BJ (cell line): ENCODE measurements at regions not wholly inside any gene's neighbourhood (a gene's known extent, or its start where the extent isn't known, plus 50 kb on each side); places are given as distances from the start of the nearest gene placed in this dataset.

ENCODE experiments used
- CTCF ChIA-PET: fragments of 350-600 bp; formaldehyde crosslinking; extraction: SDS; loops from one replicate; lab custom pipeline; 2021; ENCODE audit warnings: antibody characterized with exemption, inconsistent platforms; lab: Yijun Ruan, JAX
- POLR2A ChIA-PET: fragments of 300-600 bp; sonication (Branson Sonifier 250); formaldehyde crosslinking; extraction: SDS; loops from one replicate; lab custom pipeline; 2021; ENCODE audit warnings: antibody characterized with exemption; lab: Charles Lee
- DNase-seq: peaks from one replicate; pipeline ENCODE4 v3.0.0-alpha.2; 2011; ENCODE audit warnings: low read depth
- H3K27me3 ChIP-seq: 2 replicates; pipeline ENCODE4 v1.6.0; 2011; ENCODE audit warnings: low read length; ENCODE audit not compliant: control insufficient read depth, insufficient read depth
- H3K36me3 ChIP-seq: 2 replicates; pipeline ENCODE4 v1.5.1; 2011; ENCODE audit warnings: low read length; ENCODE audit not compliant: control insufficient read depth, insufficient read depth
- H3K4me3 ChIP-seq: 2 replicates; pipeline ENCODE4 v1.5.1; 2011; ENCODE audit warnings: low read depth, mild to moderate bottlenecking, control low read depth, low read length
- CTCF ChIP-seq: IDR thresholded peaks from 2 replicates; pipeline ENCODE4 v1.5.1; 2011; ENCODE audit warnings: low read depth, mild to moderate bottlenecking, control low read depth, inconsistent platforms, low read length, moderate library complexity; ENCODE audit not compliant: insufficient read depth

DNA sequence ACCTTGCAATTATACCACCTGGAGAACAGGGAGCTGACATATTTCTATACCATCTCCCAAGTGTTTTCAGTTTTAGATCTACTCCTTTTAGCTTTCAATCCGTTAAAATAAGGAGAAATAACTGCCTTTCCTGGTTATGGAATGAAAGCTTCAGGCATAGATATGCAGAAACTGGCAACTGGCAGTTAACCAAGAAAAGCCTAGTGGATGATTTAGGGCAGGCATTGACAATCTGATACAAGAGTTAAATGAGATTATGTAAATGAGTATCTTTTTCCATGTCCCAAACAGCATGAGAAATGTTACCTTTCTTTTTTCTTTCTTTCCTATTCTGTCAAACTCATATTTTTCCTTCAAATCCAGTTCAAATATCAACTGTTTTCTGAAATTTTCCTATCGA lies 689.1 kb upstream of the DPPA4 start:
- no peak for DNase-seq
- POLR2A ChIA-PET, result interaction anchor here (0.6 kb wide), 1 partner anchor 161 kb away, joined by 3 read pairs; no protein-coding TSS in a partner anchor
- no peak for TF ChIP-seq CTCF
- no peaks in the 10 kb centered on the region for H3K36me3 ChIP-seq
- H3K4me3 ChIP-seq, result no peak overlapping the region
- no peaks in the 10 kb centered on the region for H3K27me3 ChIP-seq
- CTCF ChIA-PET, result interaction anchor here (0.5 kb wide), 1 partner anchor 446 kb away, joined by 3 read pairs; no protein-coding TSS in a partner anchor

GRCh38 chr3:110027446-110028080 lies 690.2 kb upstream of the DPPA4 start:
- Histone ChIP-seq H3K36me3 (no peaks in the 10 kb centered on the region), H3K27me3 (no peaks in the 10 kb centered on the region), H3K4me3 (no peak overlapping the region)
- peak; percentile 13 for DNase-seq
- ChIA-PET CTCF (no interaction called here), POLR2A (no interaction called here)
- TF ChIP-seq CTCF, result no peak

DNA sequence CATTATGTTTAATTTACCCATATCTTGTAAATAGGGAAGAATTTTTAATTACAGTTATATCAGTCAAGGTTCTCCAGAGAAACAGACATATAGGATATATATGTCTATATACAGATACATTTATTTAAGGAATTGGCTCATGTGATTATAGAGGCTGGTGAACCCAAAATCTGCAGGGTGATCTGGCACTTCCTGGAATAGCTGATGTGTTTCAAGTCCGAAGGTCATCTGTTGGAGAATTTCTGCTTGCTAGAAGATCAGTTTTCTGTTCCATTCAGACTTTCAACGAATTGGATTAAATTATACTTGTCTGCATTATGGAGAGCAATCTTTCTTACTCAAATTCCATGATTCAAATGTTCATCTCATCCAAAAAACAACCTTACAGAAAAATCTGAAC lies 694.6 kb upstream of the DPPA4 start:
- no peak overlapping the region for H3K4me3 ChIP-seq
- no peaks in the 10 kb centered on the region for H3K27me3 ChIP-seq
- CTCF ChIA-PET, result no interaction called here
- no peak for TF ChIP-seq CTCF
- DNase-seq, result no peak
- no peaks in the 10 kb centered on the region for H3K36me3 ChIP-seq
- POLR2A ChIA-PET, result no interaction called here

GRCh38 chr3:110059431-110059830 lies 722.1 kb upstream of the DPPA4 start:
- H3K36me3 ChIP-seq, result no peaks in the 10 kb centered on the region
- POLR2A ChIA-PET, result no interaction called here
- CTCF ChIA-PET, result interaction anchor here (0.7 kb wide), 1 partner anchor 38 kb away, joined by 3 read pairs; no protein-coding TSS in a partner anchor
- DNase-seq, result no peak
- no peak for TF ChIP-seq CTCF
- no peaks in the 10 kb centered on the region for H3K27me3 ChIP-seq
- no peak overlapping the region for H3K4me3 ChIP-seq

- peak; percentile 4 for DNase-seq
Observed at GRCh38 chr3:110062716-110063115, 725.4 kb upstream of the DPPA4 start.

More at GRCh38 chr3:110062716-110063115, 725.4 kb upstream of the DPPA4 start:
- POLR2A ChIA-PET, result no interaction called here
- H3K36me3 ChIP-seq, result no peaks in the 10 kb centered on the region
- H3K4me3 ChIP-seq, result no peak overlapping the region
- CTCF ChIA-PET, result no interaction called here
- no peaks in the 10 kb centered on the region for H3K27me3 ChIP-seq
- TF ChIP-seq CTCF, result no peak
